ENCODE measurements at regions not wholly inside any gene's neighbourhood (a gene's known extent, or its start where the extent isn't known, plus 50 kb on each side); places are given as distances from the start of the nearest gene placed in this dataset.

DNA sequence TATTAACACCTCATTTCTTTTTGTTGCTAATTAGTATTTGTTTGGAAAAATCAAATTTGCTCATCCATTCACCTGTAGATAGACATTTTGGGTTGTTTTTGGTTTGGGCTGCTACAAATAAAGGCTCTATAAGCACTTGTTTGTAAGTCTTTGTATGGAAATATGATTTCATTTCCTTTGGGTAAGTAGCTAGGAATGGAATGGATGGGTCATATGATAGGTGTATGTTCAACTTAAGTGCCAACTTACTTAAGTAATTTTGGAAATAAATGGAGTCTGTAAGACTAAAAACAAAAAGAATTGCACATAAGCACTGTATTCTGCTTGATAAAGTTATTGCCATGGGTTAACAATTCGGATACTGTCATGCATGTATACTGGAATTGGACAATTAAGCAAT lies 157.7 kb upstream of the NAMPT start:
- TF ChIP-seq CTCF (IDR thresholded peaks at IDR 0.05) = no peak
- no peak for TF ChIP-seq POLR2A (IDR thresholded peaks at IDR 0.05)
